GM21576 (cell line): ENCODE measurements at regions not wholly inside any gene's neighbourhood (a gene's known extent, or its start where the extent isn't known, plus 50 kb on each side); places are given as distances from the start of the nearest gene placed in this dataset.

Experiments
- ATAC-seq: cut with Tn5 transposase; IDR thresholded peaks from one replicate; pipeline ENCODE4 v1.9.1; 2021; ENCODE audit warnings: mild to moderate bottlenecking, moderate library complexity; ENCODE audit not compliant: unreplicated experiment

DNA sequence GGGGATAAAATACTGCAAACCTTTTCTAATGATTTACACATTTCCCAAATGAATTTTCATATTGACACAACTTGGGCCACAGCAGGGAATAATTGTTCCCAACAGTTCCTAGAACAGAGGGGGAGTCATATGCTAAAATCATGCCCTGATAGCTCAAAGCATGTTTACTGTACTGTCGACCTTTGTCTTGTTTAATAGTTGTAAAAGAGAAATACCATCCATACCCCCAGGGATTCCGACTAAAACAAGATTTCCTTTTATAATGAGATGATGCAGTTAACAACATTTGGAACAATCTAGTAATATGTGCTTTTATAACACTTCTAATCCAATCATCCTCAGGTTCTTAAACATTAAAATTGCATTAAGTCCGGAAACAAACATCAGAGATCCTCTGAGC lies 759.7 kb downstream of the OLFM4 start:
- no peak for ATAC-seq

DNA sequence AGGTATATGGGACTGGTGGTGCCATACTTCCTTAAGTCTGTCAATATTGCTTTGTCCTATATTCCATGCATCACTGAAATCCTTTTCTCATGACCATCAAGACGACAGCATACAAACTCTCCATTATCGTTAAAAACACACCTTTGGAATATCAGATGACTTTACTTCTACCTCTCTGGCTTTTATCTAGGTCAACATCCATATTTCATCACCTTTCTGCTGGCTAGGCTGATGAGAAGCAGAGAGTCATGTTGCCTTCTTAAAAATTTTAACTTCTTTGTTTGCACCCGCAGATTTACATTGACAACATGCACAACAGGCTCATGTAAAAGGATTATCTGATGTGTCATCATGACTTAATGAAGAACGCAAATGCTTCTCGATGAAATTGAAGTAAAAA lies 771.4 kb downstream of the OLFM4 start:
- no peak for ATAC-seq

DNA sequence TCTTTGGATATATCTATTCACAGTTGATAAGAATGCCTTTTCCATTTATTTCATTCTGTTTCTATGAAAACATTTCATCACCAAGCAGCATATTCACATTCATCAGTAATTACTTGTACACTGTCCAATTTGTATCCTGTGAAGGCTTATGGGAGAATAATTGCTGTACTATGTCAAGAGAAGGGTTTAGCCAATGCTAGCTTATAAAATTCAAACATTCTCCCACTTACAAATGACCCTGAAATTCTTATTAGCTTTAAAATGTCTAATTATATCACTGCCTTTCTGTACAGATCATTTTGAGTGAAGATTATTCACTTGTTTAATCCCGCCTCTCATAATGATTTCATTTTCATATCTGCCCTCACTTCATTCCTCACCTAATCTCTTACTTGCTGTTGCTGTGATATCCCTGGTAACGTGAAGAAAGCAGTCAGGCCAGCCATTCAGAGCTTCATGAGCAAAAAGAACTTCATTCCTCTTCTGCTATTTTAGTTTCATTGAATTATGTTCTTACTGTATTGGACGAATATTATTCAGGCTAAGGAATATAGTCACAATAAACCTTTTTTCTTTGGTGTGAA lies 778.7 kb downstream of the OLFM4 start:
- no peak for ATAC-seq

DNA sequence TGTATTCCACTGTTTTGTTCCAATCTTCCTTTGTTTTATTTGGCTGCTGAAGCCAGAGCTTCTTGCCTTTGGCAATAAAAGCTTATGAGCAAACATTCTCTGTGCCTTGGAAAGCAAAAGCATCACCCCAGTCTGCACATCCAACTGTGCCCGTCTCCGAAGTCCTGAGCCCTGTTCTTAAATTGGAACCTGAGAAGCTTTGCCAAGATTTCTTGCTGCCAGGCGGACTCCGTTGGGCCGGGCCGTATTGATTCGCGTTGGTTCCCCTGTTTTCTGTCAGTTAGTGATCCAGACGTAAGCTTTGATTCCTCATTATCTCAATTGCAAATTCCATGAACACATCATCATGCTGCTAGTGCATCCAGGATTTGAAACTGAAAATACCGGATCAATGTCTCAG lies 793.0 kb downstream of the OLFM4 start:
- ATAC-seq = no peak

DNA sequence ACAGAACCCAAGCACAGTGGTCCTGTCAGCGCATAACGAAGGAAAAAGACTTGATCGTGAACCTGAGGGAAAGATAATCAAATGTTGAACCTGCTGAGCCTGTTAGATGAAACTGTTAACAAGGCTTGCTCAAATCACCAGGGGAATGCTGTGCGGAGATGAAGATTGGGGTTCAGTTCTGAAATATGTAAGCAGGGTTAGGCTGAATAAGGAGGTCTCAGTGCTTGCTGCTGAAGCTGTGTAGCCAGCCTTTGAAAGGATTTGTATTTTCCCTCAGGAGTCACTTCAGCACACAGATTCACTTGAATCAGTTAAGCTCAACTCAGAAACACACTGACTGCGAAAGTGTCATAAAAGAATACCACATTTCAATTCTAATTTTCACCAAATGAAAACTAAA lies 793.5 kb downstream of the OLFM4 start:
- ATAC-seq = no peak

DNA sequence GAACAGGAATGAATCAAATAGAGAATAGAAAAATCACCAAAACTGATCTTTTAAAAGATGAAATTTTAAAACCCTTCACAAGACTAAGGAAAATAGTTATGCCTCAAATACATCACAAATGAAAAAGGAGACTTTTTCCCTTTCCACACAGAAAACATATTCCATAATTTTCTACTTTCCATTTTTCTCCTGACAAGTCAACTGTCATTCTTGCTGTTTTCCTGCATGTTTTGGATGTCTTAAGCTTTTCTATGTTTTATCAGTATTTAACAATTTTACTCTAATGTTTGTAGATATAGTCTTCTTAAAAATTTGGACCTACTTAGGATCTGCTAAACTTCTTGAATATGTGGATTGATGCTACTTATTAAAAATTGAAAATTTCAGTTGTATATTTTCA lies 810.8 kb downstream of the OLFM4 start:
- no peak for ATAC-seq

DNA sequence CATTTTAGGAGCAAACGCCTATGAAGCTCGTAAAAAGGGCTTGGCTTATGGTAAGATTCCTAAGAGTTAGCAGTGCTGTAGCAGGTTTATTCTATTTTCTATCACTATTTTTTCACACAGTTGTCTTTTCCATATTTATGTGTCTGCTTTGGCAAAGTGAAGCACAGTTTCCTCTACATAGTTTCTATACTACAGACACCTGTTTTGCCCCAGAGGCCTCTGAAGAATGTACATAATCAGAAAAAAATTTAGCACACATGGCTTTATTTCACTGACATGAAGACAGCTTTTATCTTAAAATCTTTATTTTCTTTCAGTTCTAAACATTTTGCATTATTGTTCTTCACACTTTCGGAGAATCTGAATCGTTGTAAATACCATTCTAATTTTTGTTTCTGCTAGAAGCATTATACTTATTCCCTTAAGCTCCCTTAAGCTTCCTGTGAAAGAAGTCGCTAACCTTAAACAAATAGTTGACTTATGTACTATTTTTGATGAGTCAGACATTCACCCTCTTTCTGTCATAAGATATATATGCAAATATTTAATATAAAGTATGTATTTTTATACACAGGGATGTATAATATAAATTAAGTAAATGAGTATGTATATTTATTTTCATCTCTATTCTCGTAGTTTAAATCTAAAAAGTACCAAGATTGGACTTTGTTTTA lies 816.0 kb downstream of the OLFM4 start:
- ATAC-seq = no peak

DNA sequence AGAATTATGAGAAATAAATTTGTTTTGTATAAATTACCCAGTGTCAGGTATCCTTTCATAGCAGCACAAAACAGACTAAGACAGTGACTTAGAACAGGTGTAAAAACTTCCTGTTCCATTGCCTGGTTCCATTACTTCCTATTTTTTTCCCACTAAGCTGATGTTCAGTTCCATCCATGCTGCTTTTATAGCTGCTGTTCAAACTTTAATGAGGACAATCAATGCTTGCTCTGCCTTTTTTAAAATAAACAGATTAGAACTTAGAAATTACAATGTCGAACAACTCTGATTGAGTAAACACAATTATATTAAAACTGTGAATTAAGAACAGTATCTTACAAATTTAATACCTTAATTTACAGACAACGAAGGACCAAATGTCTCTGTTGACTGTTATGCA lies 818.9 kb downstream of the OLFM4 start:
- ATAC-seq = no peak

DNA sequence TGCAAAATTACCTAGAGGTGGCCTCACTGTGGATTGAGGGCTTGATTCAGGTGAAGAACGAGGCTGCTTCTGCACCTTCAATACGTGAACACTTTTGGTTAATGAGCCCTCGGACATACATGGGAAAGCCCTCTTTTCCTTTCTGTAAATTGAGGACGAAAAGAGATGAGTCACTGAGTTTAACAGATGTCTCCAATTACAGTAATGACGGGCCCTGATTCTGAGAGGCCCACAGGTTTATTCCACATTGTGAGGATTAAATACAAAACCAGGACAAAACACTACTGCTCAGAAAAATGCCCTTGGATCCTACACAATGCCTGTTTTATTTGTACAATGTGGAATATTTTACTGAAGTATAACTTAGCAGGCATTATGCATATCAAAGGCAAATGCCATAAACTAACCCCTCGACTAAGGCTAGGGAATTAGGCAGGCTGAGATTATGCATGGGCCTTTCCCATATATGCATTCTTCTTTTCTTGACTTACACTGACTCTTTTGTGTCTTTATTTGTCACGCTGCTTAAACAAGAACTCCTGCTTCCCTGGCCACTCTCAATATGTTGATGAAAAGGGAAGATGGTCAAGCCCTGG lies 819.9 kb downstream of the OLFM4 start:
- no peak for ATAC-seq

DNA sequence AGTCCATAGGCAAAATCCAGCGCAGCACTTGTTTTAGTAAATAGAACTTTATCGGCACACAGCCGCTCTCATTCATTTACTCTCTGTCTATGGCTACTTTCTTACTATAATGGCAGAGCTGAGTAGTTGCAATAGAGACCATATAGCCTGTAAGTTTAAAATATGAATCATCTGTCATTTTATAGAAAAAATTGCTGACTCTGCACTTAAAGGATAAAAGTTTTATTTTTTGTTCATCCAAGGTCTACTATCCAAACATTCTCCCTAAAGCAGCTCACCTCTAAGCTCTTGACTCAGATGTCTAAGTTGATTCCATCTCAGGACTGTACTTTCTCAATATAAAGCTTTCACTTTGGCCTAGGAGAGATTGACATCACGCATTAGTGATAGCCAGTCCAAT lies 825.7 kb downstream of the OLFM4 start:
- no peak for ATAC-seq

DNA sequence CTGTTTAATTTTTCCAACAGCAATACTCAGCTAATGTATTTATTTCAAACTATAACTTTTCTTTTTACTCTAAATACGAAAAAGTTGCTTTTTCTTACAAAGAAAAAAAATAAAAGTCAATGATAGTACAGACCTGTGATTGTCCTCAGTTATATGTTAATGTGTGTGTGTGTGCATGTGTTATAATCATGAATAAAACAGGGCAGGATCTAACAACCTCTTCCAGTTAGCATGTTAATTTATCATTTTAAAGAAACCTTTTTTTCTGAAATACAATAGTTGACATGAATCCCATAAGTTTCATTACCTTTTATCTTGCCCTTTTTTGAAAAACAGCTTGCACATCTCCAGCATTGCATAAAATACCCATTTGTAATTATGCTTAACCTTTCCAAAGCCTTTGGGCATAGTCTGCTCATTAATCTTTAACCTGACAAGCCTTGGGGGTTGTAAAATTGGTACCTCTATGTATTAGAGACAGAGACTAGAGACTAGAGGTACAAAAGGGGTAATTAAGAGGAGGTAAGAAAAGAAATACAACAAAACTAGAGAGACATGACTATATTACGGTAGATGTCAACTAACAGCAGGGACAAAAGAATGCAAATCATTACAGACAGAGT lies 828.1 kb downstream of the OLFM4 start:
- ATAC-seq = no peak

DNA sequence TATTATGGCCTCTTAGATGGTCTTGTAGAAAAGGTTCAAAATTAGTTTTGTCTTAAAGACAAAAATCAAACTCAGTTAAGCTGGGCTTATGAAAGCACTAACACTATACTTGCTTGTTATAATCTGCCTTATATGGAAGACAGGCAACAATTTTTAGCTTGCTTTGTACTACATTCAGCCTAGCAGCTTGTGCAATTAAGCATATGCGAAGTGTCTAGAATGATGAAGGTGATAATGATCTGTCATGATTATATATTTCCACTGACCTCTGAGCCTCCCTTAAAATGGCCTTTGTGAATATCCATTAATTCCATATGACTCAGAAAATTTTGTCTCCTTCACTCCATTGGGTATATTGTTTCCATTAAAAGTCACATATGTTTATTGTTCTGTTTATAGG lies 834.9 kb downstream of the OLFM4 start:
- ATAC-seq = no peak

DNA sequence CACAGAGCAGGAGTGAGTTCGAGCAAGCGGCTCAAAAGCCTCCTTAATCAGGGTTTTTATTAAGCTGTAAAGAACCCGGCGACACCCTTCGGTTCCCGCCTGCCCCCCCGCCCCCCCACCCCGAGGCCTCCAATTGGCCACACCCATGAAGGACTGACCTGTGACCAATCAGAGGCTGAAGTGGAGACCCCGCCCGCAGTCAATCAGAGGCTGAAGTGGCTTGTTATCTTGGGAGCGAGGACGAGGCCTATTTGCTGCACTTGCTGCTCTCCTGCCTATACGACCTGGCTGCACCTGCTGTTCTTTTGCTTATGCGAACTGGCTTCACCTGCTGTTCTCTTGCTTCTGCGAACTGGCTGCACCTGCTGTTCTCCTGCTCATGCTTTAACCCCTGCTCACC lies 844.9 kb downstream of the OLFM4 start:
- ATAC-seq = no peak

DNA sequence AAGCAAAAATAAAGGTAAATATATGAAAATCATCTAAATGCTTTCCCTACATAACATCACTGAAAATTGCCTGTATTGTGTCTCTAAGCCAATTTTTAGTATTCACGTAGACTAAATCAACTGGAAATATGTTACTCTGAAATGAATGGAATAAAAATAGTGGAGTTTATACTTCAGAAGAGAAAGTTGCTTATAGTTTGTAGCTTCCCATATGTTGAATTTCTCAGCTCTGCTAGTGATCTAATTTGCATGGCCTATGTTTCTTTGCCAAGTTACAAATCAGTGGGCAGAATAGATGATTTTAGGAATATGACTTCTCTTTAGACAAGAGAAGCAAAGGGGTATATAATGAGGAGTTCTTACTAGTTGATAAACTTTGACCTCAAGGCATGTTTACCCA lies 850.2 kb downstream of the OLFM4 start:
- no peak for ATAC-seq

DNA sequence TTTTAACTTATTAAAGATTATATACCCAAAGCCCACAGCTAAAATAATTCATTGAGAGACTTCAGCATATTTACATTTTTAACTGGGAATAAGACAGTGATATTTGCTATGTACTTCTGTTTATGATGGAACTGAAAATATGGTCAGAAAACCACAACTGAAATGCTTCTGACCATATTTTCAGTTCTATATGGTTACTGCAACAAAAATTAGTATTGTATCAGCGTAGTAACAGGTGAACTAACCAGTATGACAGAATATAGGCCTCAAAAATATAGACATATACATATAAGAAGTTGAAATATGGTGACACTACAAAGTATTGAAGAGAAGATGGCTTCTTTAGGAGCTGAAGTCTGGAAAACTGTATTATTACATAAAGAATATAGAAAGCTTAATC lies 857.4 kb downstream of the OLFM4 start:
- no peak for ATAC-seq

DNA sequence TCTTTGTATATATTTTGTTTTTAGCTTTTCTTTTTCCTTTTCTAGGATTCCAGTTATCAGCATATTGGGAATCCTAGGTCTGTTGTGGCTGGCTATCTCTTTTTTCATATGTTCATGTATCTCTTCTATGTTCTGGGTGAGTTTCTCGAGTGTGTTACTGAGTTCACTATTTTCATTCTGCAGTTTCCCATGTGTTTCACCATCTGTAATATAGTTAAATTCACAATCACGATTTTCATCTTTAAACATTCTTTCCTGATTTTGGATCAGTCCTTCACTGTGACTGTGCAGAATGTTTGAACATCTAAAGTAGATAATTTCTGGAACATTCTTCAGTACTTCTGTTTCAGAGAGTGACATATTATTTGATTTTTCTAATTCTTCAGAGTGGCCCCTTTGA lies 862.1 kb downstream of the OLFM4 start:
- no peak for ATAC-seq

DNA sequence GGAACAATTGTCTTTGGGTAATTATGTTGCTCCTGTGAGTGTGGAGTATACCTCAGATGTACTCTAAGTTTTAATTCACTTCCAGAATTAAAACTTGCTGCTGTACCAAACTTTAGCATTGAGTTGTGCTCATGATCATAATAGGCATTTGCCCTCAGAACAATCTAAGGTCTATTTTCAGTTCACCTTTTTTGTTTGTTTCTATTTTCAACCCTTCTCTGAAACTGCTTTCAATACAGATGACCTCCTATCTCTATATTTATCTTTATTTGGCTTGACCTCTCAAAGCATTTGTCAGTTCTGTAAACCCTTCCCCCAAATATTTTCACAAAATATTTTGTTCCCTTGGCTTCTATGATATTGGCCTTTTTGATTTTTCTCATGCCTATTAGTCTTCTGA lies 873.0 kb downstream of the OLFM4 start:
- peak; percentile 60 for ATAC-seq

DNA sequence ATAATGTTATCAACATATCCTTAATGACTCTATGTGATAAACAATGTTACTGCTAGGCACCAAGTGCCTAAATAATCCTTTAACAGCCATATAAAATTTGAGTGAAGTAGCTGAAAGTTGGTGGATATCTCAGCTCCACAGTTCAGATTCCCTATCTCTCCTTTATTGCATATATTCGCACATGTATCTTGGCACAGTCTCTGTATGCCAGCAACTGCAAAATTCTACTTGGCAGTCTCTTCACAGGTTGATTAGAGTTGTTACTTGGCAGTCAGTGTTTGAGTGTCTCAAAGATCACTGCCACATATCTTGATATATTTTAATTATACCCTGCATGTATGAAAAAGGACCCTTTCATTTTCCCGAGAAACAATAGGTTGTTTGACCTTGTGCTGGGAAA lies 879.3 kb downstream of the OLFM4 start:
- ATAC-seq = no peak

DNA sequence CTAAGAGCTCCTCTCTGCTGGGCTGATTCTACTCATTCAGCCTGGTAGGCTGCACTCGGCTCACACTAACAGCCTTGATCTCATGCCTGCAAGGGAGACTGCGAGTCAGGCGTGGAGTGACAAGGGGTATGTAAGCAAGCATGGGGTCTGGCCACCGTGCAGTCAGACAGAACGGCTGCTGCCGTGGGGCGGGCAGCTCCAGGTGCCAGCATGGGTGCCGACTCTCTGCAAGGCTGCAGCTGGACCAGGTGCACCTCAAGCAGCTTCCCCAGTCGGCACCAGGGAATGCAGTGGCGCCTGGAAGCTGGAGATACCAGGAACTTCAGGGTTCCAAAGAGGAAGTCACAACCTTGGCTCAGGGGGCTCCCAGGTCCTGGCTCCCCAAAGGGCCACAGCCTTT lies 892.3 kb downstream of the OLFM4 start:
- no peak for ATAC-seq

DNA sequence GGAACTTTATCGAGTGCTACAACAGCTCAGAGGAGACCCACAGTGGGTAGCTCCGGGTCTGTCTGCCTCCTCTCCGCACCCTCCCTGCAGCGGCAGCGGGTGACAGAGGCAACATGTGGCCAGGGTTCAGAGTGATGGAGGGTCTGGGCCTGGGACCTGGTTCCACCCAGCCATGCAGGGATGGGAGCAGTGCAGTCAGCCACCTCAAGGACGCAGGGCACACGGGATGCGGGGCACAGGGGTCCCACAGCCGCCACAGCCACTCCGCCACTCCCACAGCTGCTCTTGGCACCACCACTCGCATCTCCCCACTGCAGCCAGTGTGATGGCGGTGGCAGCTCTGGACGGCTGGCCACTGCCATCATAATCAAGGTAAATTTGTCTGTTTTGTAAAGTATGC lies 892.9 kb downstream of the OLFM4 start:
- ATAC-seq = no peak

DNA sequence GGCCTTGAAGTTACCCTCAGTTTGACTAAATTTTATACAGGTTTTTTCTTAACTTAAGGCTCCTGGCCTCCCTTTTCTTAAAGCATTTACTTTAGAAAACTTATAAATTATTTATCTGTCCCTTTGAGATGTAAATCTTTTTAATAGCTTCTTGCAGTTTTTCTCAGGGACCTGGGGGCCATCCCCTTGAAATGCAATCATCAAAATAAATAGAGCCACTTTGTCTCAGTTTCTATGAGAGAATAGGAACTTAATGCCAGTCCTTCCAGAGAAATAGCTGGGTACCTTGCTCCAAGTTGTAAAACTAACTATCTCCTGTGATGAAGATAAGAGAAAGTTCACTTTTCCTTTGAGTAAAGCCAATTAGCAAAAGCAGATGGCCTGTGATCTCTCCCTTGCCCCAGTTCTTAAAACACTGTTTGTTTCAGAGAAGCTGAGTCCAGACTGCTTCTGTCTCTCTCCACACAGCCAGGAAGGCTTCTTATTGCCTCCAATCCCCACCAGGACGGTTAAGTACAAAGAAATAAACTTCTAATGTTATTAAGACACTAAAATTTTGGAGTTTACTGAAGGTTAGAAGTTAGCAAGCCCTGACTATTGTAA lies 913.1 kb downstream of the OLFM4 start:
- no peak for ATAC-seq

DNA sequence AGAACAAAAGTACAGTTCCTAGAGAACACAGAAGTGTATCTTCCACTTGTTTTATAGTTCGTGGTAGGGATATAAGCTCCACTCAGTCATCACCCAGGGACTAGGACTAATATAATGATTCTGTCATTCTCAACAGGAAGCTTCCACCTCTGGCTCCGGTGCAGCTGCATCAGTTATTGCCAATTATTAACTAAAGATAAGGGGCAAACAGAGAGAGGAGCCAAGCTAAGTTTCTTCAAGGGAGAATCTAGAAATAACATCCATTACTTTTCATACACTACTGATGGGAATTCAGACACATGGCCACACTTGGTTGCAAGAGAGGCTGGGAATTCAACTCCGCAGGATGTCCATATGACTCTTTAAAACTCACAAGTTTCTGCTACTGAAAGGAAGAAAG lies 917.9 kb downstream of the OLFM4 start:
- no peak for ATAC-seq
